GM23338 (cell line): ENCODE measurements at regions not wholly inside any gene's neighbourhood (a gene's known extent, or its start where the extent isn't known, plus 50 kb on each side); places are given as distances from the start of the nearest gene placed in this dataset.

Source experiments
- EZH2phosphoT487 ChIP-seq: fragments of 200-600 bp; sonication (generic); IDR thresholded peaks from one replicate; pipeline ENCODE4 v1.8.1; 2018; ENCODE audit warnings: antibody characterized with exemption; ENCODE audit not compliant: unreplicated experiment
- POLR2AphosphoS5 ChIP-seq: IDR thresholded peaks from 2 replicates; pipeline ENCODE4 v1.6.1; 2016; ENCODE audit warnings: antibody characterized with exemption, low read depth
- ZNF331 ChIP-seq: fragments of 250-450 bp; sonication (Bioruptor Pico); IDR thresholded peaks from 2 replicates; pipeline ENCODE4 v1.5.0; 2020; ENCODE audit warnings: low read depth, mild to moderate bottlenecking, moderate library complexity
- TF ChIP-seq, protein P1 (sequence below), 2 experiments: fragments of 200-600 bp in 1 of 2; sonication (generic) in 1 of 2; conservative IDR thresholded peaks; 2 replicates each; pipeline versions ENCODE4 v1.5.1 to v1.6.1; 2016 to 2017; ENCODE audit warnings: antibody characterized with exemption in 2 of 2, low read depth in 2 of 2, mild to moderate bottlenecking in 2 of 2, moderate library complexity in 1 of 2

DNA sequence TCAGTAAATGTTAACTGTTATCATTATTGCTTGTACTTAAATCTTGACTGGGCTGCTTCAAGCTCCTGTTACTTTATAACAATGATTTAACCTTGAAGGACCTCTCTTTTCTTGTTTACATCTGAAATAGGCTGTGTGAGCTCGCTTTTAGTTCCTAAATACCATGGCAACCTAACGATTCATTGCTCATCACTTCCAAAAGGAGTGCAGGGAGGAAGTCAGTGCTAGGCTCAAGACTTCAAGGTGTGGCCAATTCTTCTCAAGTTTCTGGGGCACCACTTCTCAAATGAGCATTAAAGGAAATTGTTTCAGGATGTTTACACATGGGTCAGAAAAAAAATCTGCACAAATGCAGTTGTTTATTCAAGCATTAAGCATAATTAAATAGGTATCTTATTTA, 284.2 kb downstream of the MTERF1 start:
- TF ChIP-seq, protein P1, sequence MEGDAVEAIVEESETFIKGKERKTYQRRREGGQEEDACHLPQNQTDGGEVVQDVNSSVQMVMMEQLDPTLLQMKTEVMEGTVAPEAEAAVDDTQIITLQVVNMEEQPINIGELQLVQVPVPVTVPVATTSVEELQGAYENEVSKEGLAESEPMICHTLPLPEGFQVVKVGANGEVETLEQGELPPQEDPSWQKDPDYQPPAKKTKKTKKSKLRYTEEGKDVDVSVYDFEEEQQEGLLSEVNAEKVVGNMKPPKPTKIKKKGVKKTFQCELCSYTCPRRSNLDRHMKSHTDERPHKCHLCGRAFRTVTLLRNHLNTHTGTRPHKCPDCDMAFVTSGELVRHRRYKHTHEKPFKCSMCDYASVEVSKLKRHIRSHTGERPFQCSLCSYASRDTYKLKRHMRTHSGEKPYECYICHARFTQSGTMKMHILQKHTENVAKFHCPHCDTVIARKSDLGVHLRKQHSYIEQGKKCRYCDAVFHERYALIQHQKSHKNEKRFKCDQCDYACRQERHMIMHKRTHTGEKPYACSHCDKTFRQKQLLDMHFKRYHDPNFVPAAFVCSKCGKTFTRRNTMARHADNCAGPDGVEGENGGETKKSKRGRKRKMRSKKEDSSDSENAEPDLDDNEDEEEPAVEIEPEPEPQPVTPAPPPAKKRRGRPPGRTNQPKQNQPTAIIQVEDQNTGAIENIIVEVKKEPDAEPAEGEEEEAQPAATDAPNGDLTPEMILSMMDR (conservative IDR thresholded peaks at IDR 0.05; ENCODE audit: low read depth in 2 of 2): no peak
- TF ChIP-seq ZNF331 (CRISPR knock-in tag): no peak
- TF ChIP-seq POLR2AphosphoS5: no peak
- no peak for TF ChIP-seq EZH2phosphoT487
